COLO829 (cell line): ENCODE measurements at regions not wholly inside any gene's neighbourhood (a gene's known extent, or its start where the extent isn't known, plus 50 kb on each side); places are given as distances from the start of the nearest gene placed in this dataset.

Experiments
- DNase-seq: peaks from one replicate; pipeline ENCODE4 v3.0.0; 2012; ENCODE audit warnings: low spot score

GRCh38 chr12:94815450-94815849 is 165.1 kb upstream of the TMCC3 start:
- DNase-seq: no peak

- DNase-seq: no peak
Measured at GRCh38 chr12:94813314-94813713, 163.0 kb upstream of the TMCC3 start.

GRCh38 chr12:94812345-94812744 is 162.0 kb upstream of the TMCC3 start:
- DNase-seq: no peak

GRCh38 chr12:94811611-94812010 is 161.3 kb upstream of the TMCC3 start:
- no peak for DNase-seq

- no peak for DNase-seq
Measured at GRCh38 chr12:94807951-94808350, 157.6 kb upstream of the TMCC3 start.

GRCh38 chr12:94806617-94807016 is 156.3 kb upstream of the TMCC3 start:
- DNase-seq: no peak

- no peak for DNase-seq
Measured at GRCh38 chr12:94805749-94806529, 155.6 kb upstream of the TMCC3 start.

- no peak for DNase-seq
Measured at GRCh38 chr12:94803939-94804338, 153.6 kb upstream of the TMCC3 start.

GRCh38 chr12:94802796-94803195 is 152.4 kb upstream of the TMCC3 start:
- no peak for DNase-seq

- DNase-seq: no peak
Measured at GRCh38 chr12:94801745-94802144, 151.4 kb upstream of the TMCC3 start.

- no peak for DNase-seq
Measured at GRCh38 chr12:94799136-94799535, 148.8 kb upstream of the TMCC3 start.

GRCh38 chr12:94798113-94798512 is 147.8 kb upstream of the TMCC3 start:
- DNase-seq: no peak

- DNase-seq: peak; percentile 9
Measured at GRCh38 chr12:94795520-94795919, 145.2 kb upstream of the TMCC3 start.

- no peak for DNase-seq
Measured at GRCh38 chr12:94795044-94795443, 144.7 kb upstream of the TMCC3 start.

- no peak for DNase-seq
Measured at GRCh38 chr12:94793191-94793595, 142.8 kb upstream of the TMCC3 start.

- no peak for DNase-seq
Measured at GRCh38 chr12:94792693-94793092, 142.3 kb upstream of the TMCC3 start.

GRCh38 chr12:94791933-94792332 is 141.6 kb upstream of the TMCC3 start:
- no peak for DNase-seq

- DNase-seq: no peak
Measured at GRCh38 chr12:94790825-94791224, 140.5 kb upstream of the TMCC3 start.

GRCh38 chr12:94790370-94790769 is 140.0 kb upstream of the TMCC3 start:
- DNase-seq: no peak

- DNase-seq: no peak
Measured at GRCh38 chr12:94789510-94790225, 139.3 kb upstream of the TMCC3 start.

GRCh38 chr12:94788298-94788697 is 137.9 kb upstream of the TMCC3 start:
- DNase-seq: no peak

GRCh38 chr12:94786906-94787305 is 136.5 kb upstream of the TMCC3 start:
- DNase-seq: no peak

- no peak for DNase-seq
Measured at GRCh38 chr12:94783862-94784261, 133.5 kb upstream of the TMCC3 start.

- no peak for DNase-seq
Measured at GRCh38 chr12:94783343-94783742, 133.0 kb upstream of the TMCC3 start.
